Heart left ventricle (tissue), 16 donors: ENCODE measurements at regions not wholly inside any gene's neighbourhood (a gene's known extent, or its start where the extent isn't known, plus 50 kb on each side); places are given as distances from the start of the nearest gene placed in this dataset.

Experiments used
- ATAC-seq, 4 donors: fragments of 200-7000 bp; cut with Tn5 transposase; one replicate each; pipeline ENCODE4 v1.9.1; 2020 to 2022; ENCODE audit warnings: moderate library complexity in 4 of 4, mild to moderate bottlenecking in 3 of 4, moderate number of reproducible peaks in 1 of 4
- DNase-seq, 5 donors: peaks; one replicate each; pipeline ENCODE4 v3.0.0-alpha.2; 2020
- H3K27ac ChIP-seq, 12 donors: fragments of 200-600 bp; sonication (generic) in 4 of 12; one replicate each; pipeline versions ENCODE4 v1.5.0 to v1.8.0; 2016 to 2022; ENCODE audit warnings: mild to moderate bottlenecking in 2 of 12
- H3K27me3 ChIP-seq, 9 donors: fragments of 200-600 bp; sonication (generic) in 2 of 9; one replicate each; pipeline versions ENCODE4 v1.5.1 to v1.8.0; 2016 to 2022; ENCODE audit warnings: mild to moderate bottlenecking in 3 of 9
- H3K36me3 ChIP-seq, 9 donors: fragments of 200-600 bp; sonication (generic) in 2 of 9; one replicate each; pipeline versions ENCODE4 v1.5.0 to v1.8.0; 2018 to 2022; ENCODE audit warnings: mild to moderate bottlenecking in 2 of 9
- H3K4me1 ChIP-seq, 12 donors: fragments of 200-600 bp; sonication (generic) in 4 of 12; one replicate each; pipeline versions ENCODE4 v1.5.0 to v1.8.0; 2016 to 2022; ENCODE audit warnings: mild to moderate bottlenecking in 3 of 12
- H3K4me3 ChIP-seq, 12 donors: fragments of 200-600 bp; sonication (generic) in 4 of 12; one replicate each; pipeline versions ENCODE4 v1.5.0 to v1.8.0; 2017 to 2022; ENCODE audit warnings: mild to moderate bottlenecking in 9 of 12, moderate library complexity in 4 of 12
- H3K9me3 ChIP-seq, 12 donors: fragments of 200-600 bp; sonication (generic) in 4 of 12; one replicate each; pipeline versions ENCODE4 v1.5.0 to v1.8.0; 2016 to 2022; ENCODE audit warnings: mild to moderate bottlenecking in 1 of 12
- CTCF ChIP-seq, 12 donors: fragments of 200-600 bp; sonication (generic) in 4 of 12; IDR thresholded peaks; one replicate each; pipeline versions ENCODE4 v1.5.0 to v1.8.0; 2018 to 2022; ENCODE audit warnings: antibody characterized with exemption in 12 of 12, mild to moderate bottlenecking in 5 of 12
- POLR2A ChIP-seq, 2 donors: fragments of 450-650 bp; IDR thresholded peaks; one replicate each; pipeline ENCODE4 v1.6.1; 2017; ENCODE audit warnings: antibody characterized with exemption in 2 of 2, mild to moderate bottlenecking in 2 of 2, moderate library complexity in 2 of 2
- WGBS, 4 donors: extraction: QIAGEN DNeasy Blood & Tissue Kit in 2 of 4; methylation state at CpG; one replicate each; pipeline versions ENCODE4 v1.1.5 to v1.1.7; 2013 to 2018; 5-methylcytosine and 5-hydroxymethylcytosine counted together
- intact Hi-C, 10 donors: fragments of 100-400 bp; cut with DNase I; formaldehyde crosslinking; loops; one replicate each; pipeline versions ENCODE4 v1.11.1 to v1.14.2; 2022
- donor health status: ischemic (EF 13 %, LVEDD 7.1; RV severe dilation, severe dysfunction).
- donor health status: healthy with polysubstance abuse.
- donor health status: DM: no; HTN: yes; CAD: no.
- donor health status: DM: no; HTN: no; CAD: no.
- donor health status: ischemic (EF 25% LVEDD 6.9; RV normal size, moderate dysfunction).
- donor health status: ischemic (EF 25% LVEDD 5.7; RV mildly dilated, moderate dysfunction).
- donor health status: healthy.
- donor health status: DM: yes; HTN: yes; CAD: no.
- donor health status: ischemic (EF 35%, LVEDD 5.7; RV mildly dilated, moderate dysfunction).
- donor health status: nonischemic (EF 11% LVEDD 7.7; RV severe dilation, severe dysfunction).
- donor health status: DM: yes; HTN: yes; CAD: no.
- donor health status: PGD.
- donor health status: ischemic (EF 29% LVEDD 5.4; RV normal size, mild dysfunction).
- donor health status: nonischemic (EF 23%, LVEDD 6.1; RV moderate dilation, normal function).

- Histone ChIP-seq H3K27ac (no peak overlapping the region), H3K27me3 (peaks cover 0 to 9% (median 0%) of the 10 kb centered on the region in 9 donors), H3K4me1 (peaks cover 0 to 17% (median 5%) of the 10 kb centered on the region in 12 donors), H3K36me3 (no peaks in the 10 kb centered on the region), H3K4me3 (no peak overlapping the region), H3K9me3 (no peaks in the 10 kb centered on the region)
- 77 to 80% (median 78%) methylated on average over 2 of the region's 2 CpGs for WGBS, 4 donors
- no peak for DNase-seq
- TF ChIP-seq POLR2A (IDR thresholded peaks at IDR 0.05) (no peak), CTCF (IDR thresholded peaks at IDR 0.05) (no peak)
- no peak for ATAC-seq
- intact Hi-C loops: no loop called here
These were observed 196.9 kb upstream of the PWP1 start for GRCh38 chr12:107488666-107489065.

GRCh38 chr12:107490010-107490409 lies 195.6 kb upstream of the PWP1 start:
- H3K27ac ChIP-seq: no peak overlapping the region
- intact Hi-C loops: no loop called here
- no peak for ATAC-seq
- no peak for TF ChIP-seq CTCF (IDR thresholded peaks at IDR 0.05)
- peaks cover 0 to 17% (median 5%) of the 10 kb centered on the region in 12 donors for H3K4me1 ChIP-seq
- H3K4me3 ChIP-seq: no peak overlapping the region
- no peaks in the 10 kb centered on the region for H3K36me3 ChIP-seq
- no peaks in the 10 kb centered on the region for H3K27me3 ChIP-seq
- 90 to 100% (median 92%) methylated on average over 3 of the region's 3 CpGs for WGBS, 4 donors
- no peak for DNase-seq
- H3K9me3 ChIP-seq: no peaks in the 10 kb centered on the region

GRCh38 chr12:107491856-107492255 lies 193.7 kb upstream of the PWP1 start:
- intact Hi-C loops: no loop called here
- Histone ChIP-seq H3K4me1 (peaks cover 0 to 17% (median 5%) of the 10 kb centered on the region in 12 donors), H3K36me3 (no peaks in the 10 kb centered on the region), H3K27me3 (no peaks in the 10 kb centered on the region), H3K4me3 (no peak overlapping the region), H3K9me3 (no peaks in the 10 kb centered on the region), H3K27ac (no peak overlapping the region)
- no peak for ATAC-seq
- TF ChIP-seq CTCF (IDR thresholded peaks at IDR 0.05) (no peak), POLR2A (IDR thresholded peaks at IDR 0.05) (no peak)
- WGBS, 4 donors: 53 to 73% (median 65%) methylated on average over 8 to 9 of the region's 9 CpGs
- no peak for DNase-seq

GRCh38 chr12:107492393-107493134 lies 193.0 kb upstream of the PWP1 start:
- peak in 1 of 5 donors; percentile 45 for DNase-seq
- WGBS, 4 donors: 43 to 68% (median 60%) methylated on average over 6 of the region's 6 CpGs
- H3K27me3 ChIP-seq: no peaks in the 10 kb centered on the region
- peak; percentile 72 to 84 (median 74) for ATAC-seq
- no peaks in the 10 kb centered on the region for H3K9me3 ChIP-seq
- TF ChIP-seq CTCF (IDR thresholded peaks at IDR 0.05) (no peak), POLR2A (IDR thresholded peaks at IDR 0.05) (no peak)
- peak overlapping the region in 1 of 12 donors; percentile 15 for H3K27ac ChIP-seq
- H3K4me1 ChIP-seq: peaks cover 0 to 17% (median 5%) of the 10 kb centered on the region in 12 donors
- no peak overlapping the region for H3K4me3 ChIP-seq
- no peaks in the 10 kb centered on the region for H3K36me3 ChIP-seq
- intact Hi-C loops: no loop called here
